Dermis microvascular lymphatic vessel endothelial cell (primary cell): ENCODE measurements at regions not wholly inside any gene's neighbourhood (a gene's known extent, or its start where the extent isn't known, plus 50 kb on each side); places are given as distances from the start of the nearest gene placed in this dataset.
"Not testable (repeated sequence)": the region's sequence is repeated elsewhere in the genome, so short reads cannot be mapped to it uniquely, and the experiment has no call there.

ENCODE experiments used
- DNase-seq, 2 donors: peaks; one replicate each; pipeline versions ENCODE4 v3.0.0 to v3.0.0-alpha.2; 2010; ENCODE audit warnings: low read depth in 2 of 2

DNA sequence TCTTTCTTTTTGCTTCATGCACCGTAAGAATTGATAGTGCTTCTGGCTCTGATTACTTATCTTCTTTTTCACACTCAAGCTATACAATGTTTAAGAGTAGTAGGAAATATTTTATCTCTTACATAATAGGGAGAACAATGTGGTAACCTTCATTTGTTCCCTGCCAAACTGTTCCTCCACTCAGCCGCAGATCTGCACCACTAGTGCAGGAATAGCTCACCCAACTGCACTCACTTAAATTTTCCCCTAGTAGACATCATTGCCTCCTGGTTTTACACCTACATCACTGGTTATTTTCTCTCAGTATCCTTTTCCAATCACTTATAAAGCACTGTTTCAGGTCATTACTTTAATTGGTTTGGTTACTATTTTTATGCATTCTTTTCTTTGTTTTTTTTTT lies 283.5 kb upstream of the ZNF804A start:
- DNase-seq = no peak

DNA sequence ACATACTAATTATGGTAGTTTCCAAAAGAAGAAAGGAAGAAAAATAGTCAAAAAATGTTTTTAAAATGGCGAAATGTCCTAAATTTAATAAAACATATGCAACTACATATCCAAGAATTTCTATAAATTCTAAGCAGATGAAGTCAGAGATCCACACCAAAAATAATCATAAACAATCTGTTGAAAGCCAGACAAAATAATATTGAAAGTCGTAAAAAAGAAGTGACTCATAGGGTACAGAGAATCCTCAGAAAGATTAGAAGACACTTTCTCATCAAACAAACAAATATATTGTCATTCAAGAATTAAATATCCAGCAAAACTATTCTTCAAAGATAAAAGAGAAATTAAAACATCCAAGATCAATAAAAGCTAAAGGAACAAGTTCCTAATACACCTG lies 281.4 kb upstream of the ZNF804A start:
- DNase-seq = no peak

DNA sequence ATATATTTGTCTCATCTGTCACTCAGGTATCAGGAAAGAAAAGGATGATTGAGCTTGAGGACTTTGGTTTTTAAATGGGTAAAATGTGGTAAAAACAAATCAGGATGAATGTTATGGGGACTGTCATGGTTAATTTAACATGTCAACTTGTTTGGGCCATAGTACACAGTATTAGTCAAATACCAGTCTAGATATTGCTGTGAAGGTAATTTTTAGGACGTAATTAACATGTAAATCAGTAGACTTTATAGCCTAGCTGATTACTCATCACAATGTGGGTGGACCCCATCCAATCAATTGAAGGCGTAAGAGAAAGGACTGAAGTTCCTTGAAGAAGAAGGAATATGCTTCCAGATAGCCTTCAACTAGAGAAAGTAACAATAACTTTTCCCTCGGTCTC lies 275.7 kb upstream of the ZNF804A start:
- no peak for DNase-seq

GRCh38 chr2:184326066-184326465 lies 272.3 kb upstream of the ZNF804A start:
- DNase-seq = no peak

- not testable (repeated sequence) for DNase-seq
These were observed 270.5 kb upstream of the ZNF804A start for GRCh38 chr2:184327805-184328204.

- DNase-seq = not testable (repeated sequence)
These were observed 267.8 kb upstream of the ZNF804A start for GRCh38 chr2:184330561-184330960.

- no peak for DNase-seq
These were observed 261.6 kb upstream of the ZNF804A start for GRCh38 chr2:184336688-184337087.

DNA sequence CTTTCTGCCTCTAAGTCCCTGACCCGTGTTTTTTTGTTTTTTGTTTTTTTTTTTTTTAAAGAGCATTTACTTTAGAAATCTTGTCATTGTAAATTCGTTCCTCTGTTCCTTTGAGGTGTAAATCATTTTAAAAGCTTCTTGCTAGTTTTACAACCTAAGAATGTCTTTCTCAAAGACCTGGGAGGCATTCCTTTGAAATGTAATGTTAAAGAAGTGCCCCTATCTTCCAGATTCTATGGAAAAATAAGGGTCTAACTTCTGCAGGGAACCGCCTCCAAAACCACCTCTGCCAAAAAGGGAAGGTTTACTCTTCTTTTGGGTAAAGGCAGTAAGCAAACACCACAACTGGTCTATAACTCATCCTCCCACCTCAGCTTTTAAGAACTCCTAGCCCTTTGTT lies 259.6 kb upstream of the ZNF804A start:
- no peak for DNase-seq

GRCh38 chr2:184339966-184340365 lies 258.4 kb upstream of the ZNF804A start:
- no peak for DNase-seq

DNA sequence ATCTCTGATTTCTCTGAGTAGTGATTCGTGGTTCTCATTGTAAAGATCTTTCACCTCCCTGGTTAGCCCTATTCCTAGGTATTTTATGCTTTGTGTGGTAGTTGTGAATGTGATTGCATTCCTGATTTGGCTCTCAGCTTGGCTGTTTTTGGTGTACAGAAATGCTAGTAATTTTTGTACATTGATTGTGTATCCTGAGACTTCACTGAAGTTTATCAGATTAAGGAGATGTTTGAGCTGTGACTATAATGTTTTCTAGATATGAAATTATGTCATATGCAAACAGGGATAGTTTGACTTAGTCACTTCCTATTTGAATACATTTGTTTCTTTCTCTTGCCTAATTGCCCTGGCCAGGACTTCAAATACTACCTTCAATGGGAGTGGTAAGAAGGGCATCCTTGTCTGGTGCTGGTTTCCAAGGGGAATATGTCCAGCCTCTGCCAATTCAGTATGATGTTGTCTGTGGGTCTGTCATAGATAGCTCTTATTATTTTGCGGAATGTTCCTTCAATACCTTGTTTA lies 251.9 kb upstream of the ZNF804A start:
- no peak for DNase-seq

DNA sequence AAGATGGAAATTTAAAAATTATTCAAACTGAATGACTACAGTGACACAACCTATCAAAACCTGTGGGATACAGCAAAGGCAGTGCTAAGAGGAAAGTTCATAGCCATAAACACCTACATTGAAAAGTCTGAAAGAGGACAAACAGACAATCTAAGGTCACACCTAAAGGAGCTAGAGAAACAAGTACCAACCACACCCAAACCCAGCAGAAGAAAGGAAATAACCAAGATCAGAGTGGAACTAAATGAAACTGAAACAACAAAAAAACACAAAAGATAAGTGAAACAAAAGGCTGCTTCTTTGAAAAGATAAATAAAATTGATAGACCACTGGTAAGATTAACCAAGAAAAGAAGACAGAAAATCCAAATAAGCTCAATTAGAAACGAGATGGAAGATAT lies 247.2 kb upstream of the ZNF804A start:
- DNase-seq = no peak

- DNase-seq = no peak
These were observed 241.3 kb upstream of the ZNF804A start for GRCh38 chr2:184357033-184357432.

GRCh38 chr2:184359379-184359778 lies 238.9 kb upstream of the ZNF804A start:
- DNase-seq = no peak

GRCh38 chr2:184363213-184363612 lies 235.1 kb upstream of the ZNF804A start:
- no peak for DNase-seq

- DNase-seq = no peak
These were observed 231.1 kb upstream of the ZNF804A start for GRCh38 chr2:184367211-184367610.

DNA sequence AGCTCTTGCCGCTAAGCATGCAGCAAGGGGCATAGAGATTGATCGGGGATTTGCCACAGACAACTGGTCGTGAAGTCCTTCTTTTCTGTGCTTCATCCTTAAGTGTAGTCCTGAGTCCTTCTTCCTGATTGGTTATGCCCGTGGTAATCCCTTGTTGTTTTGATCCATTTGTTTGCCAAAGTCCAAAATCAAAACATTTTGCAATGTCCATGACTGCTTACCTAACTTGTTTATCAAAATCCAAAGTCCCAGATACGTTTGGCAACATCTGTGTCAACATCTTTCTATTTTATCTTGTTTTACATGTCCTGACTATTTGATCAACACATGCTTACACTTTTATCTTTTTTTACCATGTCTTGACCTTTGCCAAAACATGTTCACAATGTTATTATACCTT lies 229.0 kb upstream of the ZNF804A start:
- no peak for DNase-seq

- no peak for DNase-seq
These were observed 227.4 kb upstream of the ZNF804A start for GRCh38 chr2:184370954-184371353.

- DNase-seq = no peak
These were observed 226.7 kb upstream of the ZNF804A start for GRCh38 chr2:184371641-184372040.

DNA sequence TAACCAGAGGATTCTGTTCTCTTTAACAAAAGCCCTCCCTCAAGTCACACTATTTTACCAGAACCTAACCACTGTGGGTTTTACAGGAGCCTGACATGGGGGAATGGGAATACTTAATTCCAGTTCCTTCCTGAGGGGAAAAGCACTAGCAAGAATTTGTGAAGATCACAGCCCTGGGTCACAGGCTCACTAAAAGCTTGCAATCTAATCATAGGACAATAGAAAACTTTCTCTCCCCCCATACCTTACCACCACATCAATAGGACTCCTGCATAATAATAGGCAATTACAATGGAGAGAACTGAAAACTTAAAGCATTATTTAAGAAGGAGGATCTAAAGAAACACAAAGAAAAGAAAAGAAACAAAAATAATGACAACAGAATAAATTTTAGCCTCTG lies 225.8 kb upstream of the ZNF804A start:
- DNase-seq = no peak

GRCh38 chr2:184394642-184395041 lies 203.7 kb upstream of the ZNF804A start:
- no peak for DNase-seq

DNA sequence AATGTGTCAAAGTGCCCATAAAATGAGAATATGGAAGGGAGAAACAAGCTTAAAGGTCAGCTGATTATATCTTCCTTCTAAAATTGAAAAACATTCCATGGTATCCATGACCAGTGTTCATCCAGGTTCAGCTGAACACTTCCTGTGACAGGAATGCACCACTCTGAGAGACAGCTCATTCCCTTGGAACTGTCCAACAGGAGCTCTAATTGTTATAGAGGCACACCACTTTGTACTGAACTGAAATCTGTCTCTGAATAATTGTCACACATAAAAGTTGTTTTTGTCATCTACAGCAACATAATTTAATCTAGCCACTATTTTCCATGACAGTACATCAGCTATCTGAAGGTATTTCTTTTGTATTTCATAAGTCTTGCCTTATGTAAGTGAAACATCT lies 195.9 kb upstream of the ZNF804A start:
- no peak for DNase-seq

DNA sequence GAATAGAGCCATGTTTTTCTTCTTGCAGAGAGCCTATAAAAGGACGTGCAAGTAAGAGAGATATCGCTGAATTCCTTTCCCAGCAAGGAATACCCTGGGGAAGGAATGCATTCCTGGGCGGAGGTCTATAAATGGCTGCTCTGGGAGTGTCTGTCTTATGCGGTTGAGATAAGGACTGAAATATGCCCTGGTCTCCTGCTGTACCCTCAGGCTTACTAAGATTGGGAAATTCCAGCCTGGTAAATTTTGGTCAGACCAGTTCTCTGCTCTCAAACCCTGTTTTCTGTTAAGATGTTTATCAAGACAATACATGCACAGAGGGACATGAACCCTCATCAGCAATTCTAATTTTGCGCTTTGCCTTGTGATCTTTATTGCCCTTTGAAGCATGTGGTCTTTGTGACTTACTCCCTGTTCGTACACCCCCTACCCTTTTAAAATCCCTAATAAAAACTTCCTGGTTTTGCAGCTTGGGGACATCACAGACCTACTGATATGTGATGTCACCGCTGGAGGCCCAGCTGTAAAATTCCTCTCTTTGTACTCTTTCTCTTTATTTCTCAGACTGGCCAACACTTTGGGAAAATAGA lies 191.2 kb upstream of the ZNF804A start:
- DNase-seq = not testable (repeated sequence)

- no peak for DNase-seq
These were observed 188.2 kb upstream of the ZNF804A start for GRCh38 chr2:184410160-184410559.

GRCh38 chr2:184413221-184413620 lies 185.1 kb upstream of the ZNF804A start:
- no peak for DNase-seq
